ENCODE measurements at regions not wholly inside any gene's neighbourhood (a gene's known extent, or its start where the extent isn't known, plus 50 kb on each side); places are given as distances from the start of the nearest gene placed in this dataset.

DNA sequence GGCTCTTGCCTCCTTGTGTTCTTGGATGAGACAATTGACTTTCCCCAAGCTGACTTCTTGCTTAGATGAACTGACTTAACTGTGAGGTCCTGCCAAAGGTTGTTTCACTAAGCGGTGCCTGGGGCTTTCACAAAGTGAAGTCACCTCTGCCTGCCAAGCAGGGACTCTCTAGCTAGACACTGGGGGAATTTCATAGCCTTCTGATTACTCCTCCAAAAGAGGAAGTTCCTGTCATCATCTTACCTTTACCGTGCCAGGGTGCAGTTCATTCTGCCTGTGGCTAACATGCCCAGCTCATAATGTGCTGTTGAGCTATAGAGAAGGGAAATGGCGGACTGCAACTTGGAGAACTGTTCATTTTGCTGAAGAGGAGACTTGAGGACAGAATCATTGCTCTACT, 472.0 kb upstream of the WWC1 start:
- TF ChIP-seq, protein P1, sequence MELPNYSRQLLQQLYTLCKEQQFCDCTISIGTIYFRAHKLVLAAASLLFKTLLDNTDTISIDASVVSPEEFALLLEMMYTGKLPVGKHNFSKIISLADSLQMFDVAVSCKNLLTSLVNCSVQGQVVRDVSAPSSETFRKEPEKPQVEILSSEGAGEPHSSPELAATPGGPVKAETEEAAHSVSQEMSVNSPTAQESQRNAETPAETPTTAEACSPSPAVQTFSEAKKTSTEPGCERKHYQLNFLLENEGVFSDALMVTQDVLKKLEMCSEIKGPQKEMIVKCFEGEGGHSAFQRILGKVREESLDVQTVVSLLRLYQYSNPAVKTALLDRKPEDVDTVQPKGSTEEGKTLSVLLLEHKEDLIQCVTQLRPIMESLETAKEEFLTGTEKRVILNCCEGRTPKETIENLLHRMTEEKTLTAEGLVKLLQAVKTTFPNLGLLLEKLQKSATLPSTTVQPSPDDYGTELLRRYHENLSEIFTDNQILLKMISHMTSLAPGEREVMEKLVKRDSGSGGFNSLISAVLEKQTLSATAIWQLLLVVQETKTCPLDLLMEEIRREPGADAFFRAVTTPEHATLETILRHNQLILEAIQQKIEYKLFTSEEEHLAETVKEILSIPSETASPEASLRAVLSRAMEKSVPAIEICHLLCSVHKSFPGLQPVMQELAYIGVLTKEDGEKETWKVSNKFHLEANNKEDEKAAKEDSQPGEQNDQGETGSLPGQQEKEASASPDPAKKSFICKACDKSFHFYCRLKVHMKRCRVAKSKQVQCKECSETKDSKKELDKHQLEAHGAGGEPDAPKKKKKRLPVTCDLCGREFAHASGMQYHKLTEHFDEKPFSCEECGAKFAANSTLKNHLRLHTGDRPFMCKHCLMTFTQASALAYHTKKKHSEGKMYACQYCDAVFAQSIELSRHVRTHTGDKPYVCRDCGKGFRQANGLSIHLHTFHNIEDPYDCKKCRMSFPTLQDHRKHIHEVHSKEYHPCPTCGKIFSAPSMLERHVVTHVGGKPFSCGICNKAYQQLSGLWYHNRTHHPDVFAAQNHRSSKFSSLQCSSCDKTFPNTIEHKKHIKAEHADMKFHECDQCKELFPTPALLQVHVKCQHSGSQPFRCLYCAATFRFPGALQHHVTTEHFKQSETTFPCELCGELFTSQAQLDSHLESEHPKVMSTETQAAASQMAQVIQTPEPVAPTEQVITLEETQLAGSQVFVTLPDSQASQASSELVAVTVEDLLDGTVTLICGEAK (IDR thresholded peaks at IDR 0.05), result no peak
- TF ChIP-seq, protein P1 (CRISPR knock-in tag; IDR thresholded peaks at IDR 0.05), result no peak
- TF ChIP-seq TEAD2 (CRISPR knock-in tag; IDR thresholded peaks at IDR 0.05) (no peak), RAD21 (CRISPR knock-in tag; IDR thresholded peaks at IDR 0.05) (no peak), BORCS8-MEF2B (CRISPR knock-in tag; IDR thresholded peaks at IDR 0.05) (no peak), NPAS2 (CRISPR knock-in tag; IDR thresholded peaks at IDR 0.05; ENCODE audit: borderline replicate concordance) (no peak), MLLT10 (CRISPR knock-in tag; IDR thresholded peaks at IDR 0.05) (no peak), HMGXB4 (CRISPR knock-in tag; IDR thresholded peaks at IDR 0.05; ENCODE audit: borderline replicate concordance in 1 of 2, low read depth in 1 of 2) (no peak), ZNF773 (CRISPR knock-in tag; IDR thresholded peaks at IDR 0.05; ENCODE audit: borderline replicate concordance) (no peak), MAFK (conservative IDR thresholded peaks at IDR 0.05 in 1 of 2, IDR thresholded peaks at IDR 0.05 in 1 of 2; ENCODE audit: low read length in 2 of 2) (no peak)
- TF ChIP-seq, protein P2, sequence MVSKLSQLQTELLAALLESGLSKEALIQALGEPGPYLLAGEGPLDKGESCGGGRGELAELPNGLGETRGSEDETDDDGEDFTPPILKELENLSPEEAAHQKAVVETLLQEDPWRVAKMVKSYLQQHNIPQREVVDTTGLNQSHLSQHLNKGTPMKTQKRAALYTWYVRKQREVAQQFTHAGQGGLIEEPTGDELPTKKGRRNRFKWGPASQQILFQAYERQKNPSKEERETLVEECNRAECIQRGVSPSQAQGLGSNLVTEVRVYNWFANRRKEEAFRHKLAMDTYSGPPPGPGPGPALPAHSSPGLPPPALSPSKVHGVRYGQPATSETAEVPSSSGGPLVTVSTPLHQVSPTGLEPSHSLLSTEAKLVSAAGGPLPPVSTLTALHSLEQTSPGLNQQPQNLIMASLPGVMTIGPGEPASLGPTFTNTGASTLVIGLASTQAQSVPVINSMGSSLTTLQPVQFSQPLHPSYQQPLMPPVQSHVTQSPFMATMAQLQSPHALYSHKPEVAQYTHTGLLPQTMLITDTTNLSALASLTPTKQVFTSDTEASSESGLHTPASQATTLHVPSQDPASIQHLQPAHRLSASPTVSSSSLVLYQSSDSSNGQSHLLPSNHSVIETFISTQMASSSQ (IDR thresholded peaks at IDR 0.05; ENCODE audit: low read depth), result no peak
- TF ChIP-seq, protein P2 (CRISPR knock-in tag; IDR thresholded peaks at IDR 0.05; ENCODE audit: borderline replicate concordance), result no peak
- TF ChIP-seq, protein P3, sequence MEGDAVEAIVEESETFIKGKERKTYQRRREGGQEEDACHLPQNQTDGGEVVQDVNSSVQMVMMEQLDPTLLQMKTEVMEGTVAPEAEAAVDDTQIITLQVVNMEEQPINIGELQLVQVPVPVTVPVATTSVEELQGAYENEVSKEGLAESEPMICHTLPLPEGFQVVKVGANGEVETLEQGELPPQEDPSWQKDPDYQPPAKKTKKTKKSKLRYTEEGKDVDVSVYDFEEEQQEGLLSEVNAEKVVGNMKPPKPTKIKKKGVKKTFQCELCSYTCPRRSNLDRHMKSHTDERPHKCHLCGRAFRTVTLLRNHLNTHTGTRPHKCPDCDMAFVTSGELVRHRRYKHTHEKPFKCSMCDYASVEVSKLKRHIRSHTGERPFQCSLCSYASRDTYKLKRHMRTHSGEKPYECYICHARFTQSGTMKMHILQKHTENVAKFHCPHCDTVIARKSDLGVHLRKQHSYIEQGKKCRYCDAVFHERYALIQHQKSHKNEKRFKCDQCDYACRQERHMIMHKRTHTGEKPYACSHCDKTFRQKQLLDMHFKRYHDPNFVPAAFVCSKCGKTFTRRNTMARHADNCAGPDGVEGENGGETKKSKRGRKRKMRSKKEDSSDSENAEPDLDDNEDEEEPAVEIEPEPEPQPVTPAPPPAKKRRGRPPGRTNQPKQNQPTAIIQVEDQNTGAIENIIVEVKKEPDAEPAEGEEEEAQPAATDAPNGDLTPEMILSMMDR (CRISPR knock-in tag; IDR thresholded peaks at IDR 0.05), result no peak
- TF ChIP-seq, protein P4, sequence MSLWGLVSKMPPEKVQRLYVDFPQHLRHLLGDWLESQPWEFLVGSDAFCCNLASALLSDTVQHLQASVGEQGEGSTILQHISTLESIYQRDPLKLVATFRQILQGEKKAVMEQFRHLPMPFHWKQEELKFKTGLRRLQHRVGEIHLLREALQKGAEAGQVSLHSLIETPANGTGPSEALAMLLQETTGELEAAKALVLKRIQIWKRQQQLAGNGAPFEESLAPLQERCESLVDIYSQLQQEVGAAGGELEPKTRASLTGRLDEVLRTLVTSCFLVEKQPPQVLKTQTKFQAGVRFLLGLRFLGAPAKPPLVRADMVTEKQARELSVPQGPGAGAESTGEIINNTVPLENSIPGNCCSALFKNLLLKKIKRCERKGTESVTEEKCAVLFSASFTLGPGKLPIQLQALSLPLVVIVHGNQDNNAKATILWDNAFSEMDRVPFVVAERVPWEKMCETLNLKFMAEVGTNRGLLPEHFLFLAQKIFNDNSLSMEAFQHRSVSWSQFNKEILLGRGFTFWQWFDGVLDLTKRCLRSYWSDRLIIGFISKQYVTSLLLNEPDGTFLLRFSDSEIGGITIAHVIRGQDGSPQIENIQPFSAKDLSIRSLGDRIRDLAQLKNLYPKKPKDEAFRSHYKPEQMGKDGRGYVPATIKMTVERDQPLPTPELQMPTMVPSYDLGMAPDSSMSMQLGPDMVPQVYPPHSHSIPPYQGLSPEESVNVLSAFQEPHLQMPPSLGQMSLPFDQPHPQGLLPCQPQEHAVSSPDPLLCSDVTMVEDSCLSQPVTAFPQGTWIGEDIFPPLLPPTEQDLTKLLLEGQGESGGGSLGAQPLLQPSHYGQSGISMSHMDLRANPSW (CRISPR knock-in tag; IDR thresholded peaks at IDR 0.05; ENCODE audit: borderline replicate concordance), result no peak
